ENCODE measurements at regions not wholly inside any gene's neighbourhood (a gene's known extent, or its start where the extent isn't known, plus 50 kb on each side); places are given as distances from the start of the nearest gene placed in this dataset.

DNA sequence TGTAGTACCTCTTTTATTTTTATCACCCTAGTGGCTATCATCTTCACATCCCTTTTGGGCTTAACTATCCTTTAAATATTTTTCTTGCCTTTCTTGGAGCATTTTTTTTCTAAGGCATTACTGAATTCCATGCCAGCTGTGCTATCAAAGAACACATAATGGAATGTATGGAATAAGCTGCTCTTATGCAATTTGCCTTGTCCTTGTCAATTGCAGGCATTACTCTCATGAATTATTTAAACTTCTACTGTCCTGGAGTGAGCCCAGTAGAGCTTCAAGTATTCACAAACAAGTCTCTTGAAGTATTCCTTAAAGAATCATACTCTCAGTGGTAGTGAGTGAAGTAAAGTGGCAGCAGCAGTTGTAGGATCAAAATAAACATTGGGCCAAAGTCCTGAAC, 144.6 kb upstream of the IGFBP7 start:
- no peak overlapping the region for H3K27ac ChIP-seq (ENCODE audit: insufficient read depth, low read depth, low read length, poor library complexity, severe bottlenecking)
- no peaks in the 10 kb centered on the region for H3K4me1 ChIP-seq (ENCODE audit: control insufficient read depth, insufficient read depth, low read length)
- no peaks in the 10 kb centered on the region for H3K27me3 ChIP-seq (ENCODE audit: control insufficient read depth, insufficient read depth, low read length, poor library complexity, severe bottlenecking)
- no peaks in the 10 kb centered on the region for H3K9me3 ChIP-seq (ENCODE audit: control insufficient read depth, low read length)
- no peak overlapping the region for H3K4me3 ChIP-seq (ENCODE audit: insufficient read depth, low read depth, low read length)
- H3K36me3 ChIP-seq (ENCODE audit: control insufficient read depth, insufficient read depth, low read length) = no peaks in the 10 kb centered on the region

DNA sequence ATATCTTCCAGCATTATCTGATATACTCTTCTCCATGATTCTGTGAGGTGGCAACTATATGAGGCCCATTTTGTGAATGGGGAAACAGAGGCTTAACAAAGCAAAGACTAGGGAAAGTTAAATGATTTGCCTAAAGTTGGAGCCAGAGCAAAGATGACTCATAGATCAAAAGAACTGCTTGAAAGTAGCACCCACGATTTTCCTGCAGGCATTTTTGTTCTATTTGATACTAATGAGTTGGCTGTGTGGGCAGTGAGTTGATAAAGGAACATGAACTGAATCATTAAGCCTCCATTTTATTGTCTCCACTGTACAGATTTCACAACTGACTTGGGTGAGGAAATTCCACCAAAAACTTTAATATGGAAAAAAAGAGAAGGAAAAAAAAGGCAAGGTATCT, 138.9 kb upstream of the IGFBP7 start:
- no peaks in the 10 kb centered on the region for H3K36me3 ChIP-seq (ENCODE audit: control insufficient read depth, insufficient read depth, low read length)
- no peak overlapping the region for H3K4me3 ChIP-seq (ENCODE audit: insufficient read depth, low read depth, low read length)
- H3K27ac ChIP-seq (ENCODE audit: insufficient read depth, low read depth, low read length, poor library complexity, severe bottlenecking) = no peak overlapping the region
- H3K9me3 ChIP-seq (ENCODE audit: control insufficient read depth, low read length) = no peaks in the 10 kb centered on the region
- 73 to 88% methylated on average over 1 of the region's 1 CpG for WGBS, 2 experiments
- no peaks in the 10 kb centered on the region for H3K4me1 ChIP-seq (ENCODE audit: control insufficient read depth, insufficient read depth, low read length)
- H3K27me3 ChIP-seq (ENCODE audit: control insufficient read depth, insufficient read depth, low read length, poor library complexity, severe bottlenecking) = no peaks in the 10 kb centered on the region

DNA sequence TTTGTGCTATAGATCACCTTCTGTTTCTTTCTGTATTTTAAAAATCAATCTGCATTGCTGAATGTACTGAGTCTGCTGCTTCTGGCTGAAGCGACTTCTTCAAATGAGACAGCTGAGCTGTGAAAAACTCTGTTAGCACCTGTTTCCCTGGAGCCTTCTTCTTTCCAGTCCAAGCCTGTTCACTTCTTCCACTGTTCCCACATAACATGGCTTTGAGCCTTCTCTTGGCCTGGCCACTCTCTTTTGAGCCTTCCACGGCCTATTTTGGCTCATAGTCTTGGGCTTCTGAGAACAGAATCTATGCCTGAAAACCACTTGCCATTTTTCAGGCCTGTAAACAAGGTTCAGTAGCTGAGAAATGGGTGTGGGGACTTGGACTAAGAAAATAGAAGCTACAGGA, 132.9 kb upstream of the IGFBP7 start:
- Histone ChIP-seq H3K27ac (ENCODE audit: insufficient read depth, low read depth, low read length, poor library complexity, severe bottlenecking) (no peak overlapping the region), H3K9me3 (ENCODE audit: control insufficient read depth, low read length) (no peaks in the 10 kb centered on the region), H3K36me3 (ENCODE audit: control insufficient read depth, insufficient read depth, low read length) (no peaks in the 10 kb centered on the region), H3K27me3 (ENCODE audit: control insufficient read depth, insufficient read depth, low read length, poor library complexity, severe bottlenecking) (no peaks in the 10 kb centered on the region), H3K4me3 (ENCODE audit: insufficient read depth, low read depth, low read length) (no peak overlapping the region), H3K4me1 (ENCODE audit: control insufficient read depth, insufficient read depth, low read length) (no peaks in the 10 kb centered on the region)
- 92 to 96% methylated on average over 2 of the region's 2 CpGs for WGBS, 2 experiments

GRCh38 chr4:57234252-57234775, 124.1 kb upstream of the IGFBP7 start:
- Histone ChIP-seq H3K27ac (ENCODE audit: insufficient read depth, low read depth, low read length, poor library complexity, severe bottlenecking) (no peak overlapping the region), H3K4me3 (ENCODE audit: insufficient read depth, low read depth, low read length) (no peak overlapping the region), H3K4me1 (ENCODE audit: control insufficient read depth, insufficient read depth, low read length) (no peaks in the 10 kb centered on the region), H3K36me3 (ENCODE audit: control insufficient read depth, insufficient read depth, low read length) (no peaks in the 10 kb centered on the region), H3K27me3 (ENCODE audit: control insufficient read depth, insufficient read depth, low read length, poor library complexity, severe bottlenecking) (no peaks in the 10 kb centered on the region), H3K9me3 (ENCODE audit: control insufficient read depth, low read length) (no peaks in the 10 kb centered on the region)
- WGBS, 2 experiments = 81 to 83% methylated on average over 12 of the region's 12 CpGs

DNA sequence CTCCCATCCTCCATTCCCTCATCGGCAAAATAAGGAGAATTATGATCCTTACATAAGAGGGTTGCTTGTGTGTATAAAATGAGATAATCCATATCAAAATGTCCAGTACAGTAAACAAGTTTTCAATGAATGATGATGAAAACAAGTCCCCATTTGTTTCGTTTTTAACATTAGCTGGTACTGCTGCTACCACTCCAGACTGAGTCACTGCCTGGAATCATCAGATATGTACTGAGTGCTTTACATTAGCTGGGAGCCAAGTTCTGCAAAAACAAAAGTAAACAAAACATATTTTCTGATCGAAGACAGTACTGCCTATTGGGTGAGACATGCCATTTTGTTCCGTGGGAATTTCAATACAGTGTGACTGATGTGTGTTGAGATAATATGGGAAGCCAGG, 123.2 kb upstream of the IGFBP7 start:
- H3K27me3 ChIP-seq (ENCODE audit: control insufficient read depth, insufficient read depth, low read length, poor library complexity, severe bottlenecking) = no peaks in the 10 kb centered on the region
- no peaks in the 10 kb centered on the region for H3K4me1 ChIP-seq (ENCODE audit: control insufficient read depth, insufficient read depth, low read length)
- 87 to 97% methylated on average over 3 of the region's 4 CpGs for WGBS, 2 experiments
- H3K4me3 ChIP-seq (ENCODE audit: insufficient read depth, low read depth, low read length) = no peak overlapping the region
- no peak overlapping the region for H3K27ac ChIP-seq (ENCODE audit: insufficient read depth, low read depth, low read length, poor library complexity, severe bottlenecking)
- H3K36me3 ChIP-seq (ENCODE audit: control insufficient read depth, insufficient read depth, low read length) = no peaks in the 10 kb centered on the region
- no peaks in the 10 kb centered on the region for H3K9me3 ChIP-seq (ENCODE audit: control insufficient read depth, low read length)

DNA sequence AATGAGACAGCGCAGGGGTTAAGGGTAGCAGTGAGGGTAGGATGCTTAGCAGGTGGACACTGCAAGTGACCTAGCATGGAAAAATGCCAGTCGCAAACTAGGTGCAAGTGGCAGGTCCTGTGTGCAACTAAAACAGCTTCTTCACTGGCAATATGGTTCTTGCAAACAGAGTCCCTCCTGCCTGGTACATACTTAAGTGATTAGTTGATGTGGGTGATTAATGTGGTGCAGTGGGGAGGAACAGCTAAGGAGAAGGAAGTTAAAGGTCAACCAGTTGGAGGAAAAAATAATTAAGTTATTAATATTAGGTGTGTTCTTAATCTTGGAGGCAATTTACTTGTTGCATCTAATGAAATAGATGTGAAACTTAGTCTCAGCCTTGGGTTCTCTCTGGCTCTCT, 121.6 kb upstream of the IGFBP7 start:
- Histone ChIP-seq H3K4me1 (ENCODE audit: control insufficient read depth, insufficient read depth, low read length) (no peaks in the 10 kb centered on the region), H3K36me3 (ENCODE audit: control insufficient read depth, insufficient read depth, low read length) (no peaks in the 10 kb centered on the region), H3K4me3 (ENCODE audit: insufficient read depth, low read depth, low read length) (no peak overlapping the region), H3K27ac (ENCODE audit: insufficient read depth, low read depth, low read length, poor library complexity, severe bottlenecking) (no peak overlapping the region), H3K9me3 (ENCODE audit: control insufficient read depth, low read length) (no peaks in the 10 kb centered on the region), H3K27me3 (ENCODE audit: control insufficient read depth, insufficient read depth, low read length, poor library complexity, severe bottlenecking) (no peaks in the 10 kb centered on the region)
- 94 to 95% methylated on average over 2 of the region's 2 CpGs for WGBS, 2 experiments

DNA sequence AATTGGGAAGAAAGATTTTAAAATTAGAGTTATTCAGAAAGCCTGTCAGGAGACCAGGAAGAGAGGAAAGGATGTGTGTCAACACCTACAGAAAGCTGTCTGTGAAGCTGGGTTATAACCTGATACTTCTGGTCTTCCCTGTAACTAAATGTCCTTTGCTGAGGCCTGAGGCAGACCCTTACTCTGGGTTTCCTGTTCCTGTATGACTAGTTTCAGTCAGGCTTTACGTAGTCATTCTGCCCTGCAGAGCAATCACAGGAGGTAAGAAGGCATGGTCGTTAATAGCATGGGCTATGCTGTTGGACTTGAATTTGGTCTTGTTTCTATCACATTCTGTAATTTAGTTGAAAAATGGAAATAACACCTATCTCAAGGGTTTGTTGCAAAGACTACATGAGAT, 110.5 kb upstream of the IGFBP7 start:
- WGBS, 2 experiments = 84 to 85% methylated on average over 2 of the region's 2 CpGs
- Histone ChIP-seq H3K4me3 (ENCODE audit: insufficient read depth, low read depth, low read length) (no peak overlapping the region), H3K36me3 (ENCODE audit: control insufficient read depth, insufficient read depth, low read length) (no peaks in the 10 kb centered on the region), H3K9me3 (ENCODE audit: control insufficient read depth, low read length) (no peaks in the 10 kb centered on the region), H3K27ac (ENCODE audit: insufficient read depth, low read depth, low read length, poor library complexity, severe bottlenecking) (no peak overlapping the region), H3K27me3 (ENCODE audit: control insufficient read depth, insufficient read depth, low read length, poor library complexity, severe bottlenecking) (no peaks in the 10 kb centered on the region), H3K4me1 (ENCODE audit: control insufficient read depth, insufficient read depth, low read length) (no peaks in the 10 kb centered on the region)

- no peaks in the 10 kb centered on the region for H3K27me3 ChIP-seq (ENCODE audit: control insufficient read depth, insufficient read depth, low read length, poor library complexity, severe bottlenecking)
- H3K36me3 ChIP-seq (ENCODE audit: control insufficient read depth, insufficient read depth, low read length) = no peaks in the 10 kb centered on the region
- H3K4me3 ChIP-seq (ENCODE audit: insufficient read depth, low read depth, low read length) = no peak overlapping the region
- whole genome bisulfite sequencing, 2 experiments = 95 to 100% methylated on average over 2 of the region's 2 CpGs
- no peaks in the 10 kb centered on the region for H3K4me1 ChIP-seq (ENCODE audit: control insufficient read depth, insufficient read depth, low read length)
- no peaks in the 10 kb centered on the region for H3K9me3 ChIP-seq (ENCODE audit: control insufficient read depth, low read length)
- H3K27ac ChIP-seq (ENCODE audit: insufficient read depth, low read depth, low read length, poor library complexity, severe bottlenecking) = no peak overlapping the region
Measured at GRCh38 chr4:57220172-57220571, 110.0 kb upstream of the IGFBP7 start.

DNA sequence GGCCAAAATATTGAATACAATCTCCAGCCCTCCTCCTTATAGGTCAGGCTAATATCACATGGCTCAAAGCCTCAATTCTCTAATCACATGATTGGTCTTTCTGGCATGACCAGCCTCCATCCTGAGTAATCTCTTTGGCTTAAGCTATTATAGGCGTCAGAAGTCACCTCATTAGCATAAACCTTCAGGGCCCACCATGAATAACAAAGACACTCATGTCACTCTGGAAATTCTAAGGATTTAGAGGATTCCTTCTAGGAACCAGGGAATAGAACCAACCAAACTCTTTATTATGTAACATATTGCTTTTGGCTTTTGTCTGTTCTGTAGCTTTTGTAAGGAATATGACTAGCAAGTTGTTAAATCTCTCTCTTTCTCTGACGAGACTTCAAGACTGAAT, 109.2 kb upstream of the IGFBP7 start:
- no peak overlapping the region for H3K27ac ChIP-seq (ENCODE audit: insufficient read depth, low read depth, low read length, poor library complexity, severe bottlenecking)
- no peaks in the 10 kb centered on the region for H3K4me1 ChIP-seq (ENCODE audit: control insufficient read depth, insufficient read depth, low read length)
- no peaks in the 10 kb centered on the region for H3K9me3 ChIP-seq (ENCODE audit: control insufficient read depth, low read length)
- no peak overlapping the region for H3K4me3 ChIP-seq (ENCODE audit: insufficient read depth, low read depth, low read length)
- WGBS, 2 experiments = 51 to 55% methylated on average over 2 of the region's 2 CpGs
- no peaks in the 10 kb centered on the region for H3K36me3 ChIP-seq (ENCODE audit: control insufficient read depth, insufficient read depth, low read length)
- no peaks in the 10 kb centered on the region for H3K27me3 ChIP-seq (ENCODE audit: control insufficient read depth, insufficient read depth, low read length, poor library complexity, severe bottlenecking)

DNA sequence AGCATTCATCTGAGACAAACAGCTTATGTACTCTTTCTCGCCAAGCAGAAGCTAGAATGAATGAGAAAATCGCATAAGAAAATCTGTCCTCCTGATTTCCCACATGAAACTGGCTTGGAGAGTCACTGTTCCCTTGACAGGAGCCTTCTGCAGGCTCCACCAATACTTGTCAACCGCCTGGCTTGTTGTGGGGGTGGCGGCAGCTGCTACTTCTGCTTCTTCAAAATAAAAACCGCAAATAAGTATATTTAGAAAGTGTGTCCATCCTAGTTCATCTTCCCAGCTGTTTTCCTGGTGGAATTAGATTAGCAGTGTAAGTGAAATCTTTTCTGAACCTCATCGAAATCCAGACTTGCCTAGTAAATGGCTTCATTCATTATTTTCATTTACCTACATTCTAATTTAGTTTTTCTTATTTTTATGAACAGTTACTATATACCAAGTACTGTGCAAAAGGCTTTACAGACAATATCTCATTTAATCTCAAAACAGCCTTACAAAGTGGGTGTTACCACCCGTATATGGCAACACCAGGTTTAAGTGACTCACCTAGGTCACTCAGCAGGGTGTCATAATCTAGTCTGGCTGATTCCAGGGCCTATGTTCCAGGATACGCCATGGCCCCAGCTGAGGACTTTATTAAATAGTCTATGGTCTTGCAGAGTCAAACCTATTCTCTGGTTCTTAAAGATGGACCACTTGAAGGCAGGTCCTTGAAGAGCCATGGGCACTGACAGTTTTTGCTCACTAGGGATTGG, 104.6 kb upstream of the IGFBP7 start:
- H3K36me3 ChIP-seq (ENCODE audit: control insufficient read depth, insufficient read depth, low read length) = no peaks in the 10 kb centered on the region
- H3K27me3 ChIP-seq (ENCODE audit: control insufficient read depth, insufficient read depth, low read length, poor library complexity, severe bottlenecking) = no peaks in the 10 kb centered on the region
- no peak overlapping the region for H3K4me3 ChIP-seq (ENCODE audit: insufficient read depth, low read depth, low read length)
- no peaks in the 10 kb centered on the region for H3K9me3 ChIP-seq (ENCODE audit: control insufficient read depth, low read length)
- H3K27ac ChIP-seq (ENCODE audit: insufficient read depth, low read depth, low read length, poor library complexity, severe bottlenecking) = no peak overlapping the region
- 92 to 97% methylated on average over 4 to 7 of the region's 8 CpGs for WGBS, 2 experiments
- no peaks in the 10 kb centered on the region for H3K4me1 ChIP-seq (ENCODE audit: control insufficient read depth, insufficient read depth, low read length)

Data from ectodermal cell (in vitro differentiated cells).